ENCODE measurements at regions not wholly inside any gene's neighbourhood (a gene's known extent, or its start where the extent isn't known, plus 50 kb on each side); places are given as distances from the start of the nearest gene placed in this dataset.

DNA sequence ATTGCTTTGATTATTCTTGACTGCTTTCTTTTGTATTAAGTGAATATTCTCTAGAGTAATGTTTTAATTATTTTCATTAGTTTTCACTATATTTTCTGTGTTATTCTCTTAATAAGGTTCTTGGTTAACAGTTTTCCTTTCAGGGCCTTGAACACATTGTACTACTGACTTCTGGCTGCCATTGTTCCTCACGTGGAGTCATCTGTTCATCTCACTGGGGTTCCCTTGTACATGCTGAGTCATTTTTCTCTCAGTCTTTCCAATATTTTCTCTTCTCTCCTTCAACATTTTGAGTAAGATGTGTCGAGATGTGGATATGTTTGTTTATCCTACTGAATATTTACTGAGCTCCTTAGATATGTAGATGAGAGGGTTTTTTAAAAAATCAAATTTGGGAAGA lies 400.7 kb downstream of the TCERG1L start:
- dilution Hi-C loops (cut with HindIII; ENCODE audit: low sequenced_read_pairs, unreplicated experiment): no loop called here
- no TSS peak for BruUV-seq (replicated peaks)
- WGBS, 2 experiments (ENCODE audit: extremely low coverage in 2 of 2, insufficient read length in 1 of 2): no CpG with 5 or more reads among the region's 2 CpGs

More for the DNA sequence above, 400.7 kb downstream of the TCERG1L start:
- Histone ChIP-seq H4K5ac (ENCODE audit: low read depth, low read length) (no peak overlapping the region), H3K9me1 (ENCODE audit: insufficient read depth, low read length) (no peaks in the 10 kb centered on the region), H3K27ac (ENCODE audit: insufficient read depth, low read length) (no peak overlapping the region), H3K4me3 (ENCODE audit: insufficient read depth, low read depth, low read length) (no peak overlapping the region), H2BK120ac (ENCODE audit: low read depth, low read length) (no peak overlapping the region), H3K4me2 (ENCODE audit: low read depth, low read length) (no peak overlapping the region), H3K56ac (ENCODE audit: extremely low read depth, insufficient read depth, low read length) (no peak overlapping the region), H2BK15ac (ENCODE audit: low read depth, low read length) (no peak overlapping the region), H2BK20ac (ENCODE audit: low read depth, low read length) (no peak overlapping the region), H3K9ac (ENCODE audit: low read depth, low read length) (no peak overlapping the region), H2AK9ac (replicated peaks; ENCODE audit: low read depth, low read length, poor library complexity) (no peak overlapping the region), H3K36me3 (ENCODE audit: control insufficient read depth, insufficient read depth, low read length) (no peaks in the 10 kb centered on the region), H4K20me1 (ENCODE audit: insufficient read depth, low read length) (no peaks in the 10 kb centered on the region), H2BK5ac (ENCODE audit: low read depth, low read length, poor library complexity, severe bottlenecking) (no peak overlapping the region), H3K18ac (ENCODE audit: low read depth, low read length) (no peak overlapping the region), H3K9me3 (ENCODE audit: control insufficient read depth, insufficient read depth, low read length) (peaks cover 39% of the 10 kb centered on the region), H4K8ac (ENCODE audit: low read depth in 2 of 2, low read length in 2 of 2) (no peak overlapping the region), H2AK5ac (ENCODE audit: low read depth, low read length) (no peak overlapping the region), H2AFZ (replicated peaks; ENCODE audit: low read length, poor library complexity) (no peak overlapping the region), H3K23ac (ENCODE audit: low read depth, low read length) (no peak overlapping the region), H3K14ac (replicated peaks; ENCODE audit: low read depth, low read length) (no peak overlapping the region), H4K91ac (ENCODE audit: insufficient read depth, low read depth, low read length) (no peak overlapping the region), H3K4ac (ENCODE audit: low read depth, low read length) (no peak overlapping the region), H3K27me3 (ENCODE audit: control insufficient read depth, insufficient read depth, low read length) (no peaks in the 10 kb centered on the region), H3K79me1 (ENCODE audit: low read depth in 1 of 2, low read length in 2 of 2) (no peaks in the 10 kb centered on the region), H3K4me1 (ENCODE audit: control insufficient read depth, insufficient read depth, low read length) (no peaks in the 10 kb centered on the region)
- TF ChIP-seq CHD1 (IDR thresholded peaks at IDR 0.05; ENCODE audit: low read depth, low read length) (no peak), RFX5 (IDR thresholded peaks at IDR 0.05; ENCODE audit: low read depth, low read length) (no peak), RAD21 (IDR thresholded peaks at IDR 0.05; ENCODE audit: low read length) (no peak), USF2 (IDR thresholded peaks at IDR 0.05; ENCODE audit: low read depth, low read length) (no peak), BHLHE40 (IDR thresholded peaks at IDR 0.05; ENCODE audit: low read depth, low read length) (no peak)
- TF ChIP-seq, protein P1, sequence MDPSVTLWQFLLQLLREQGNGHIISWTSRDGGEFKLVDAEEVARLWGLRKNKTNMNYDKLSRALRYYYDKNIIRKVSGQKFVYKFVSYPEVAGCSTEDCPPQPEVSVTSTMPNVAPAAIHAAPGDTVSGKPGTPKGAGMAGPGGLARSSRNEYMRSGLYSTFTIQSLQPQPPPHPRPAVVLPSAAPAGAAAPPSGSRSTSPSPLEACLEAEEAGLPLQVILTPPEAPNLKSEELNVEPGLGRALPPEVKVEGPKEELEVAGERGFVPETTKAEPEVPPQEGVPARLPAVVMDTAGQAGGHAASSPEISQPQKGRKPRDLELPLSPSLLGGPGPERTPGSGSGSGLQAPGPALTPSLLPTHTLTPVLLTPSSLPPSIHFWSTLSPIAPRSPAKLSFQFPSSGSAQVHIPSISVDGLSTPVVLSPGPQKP (IDR thresholded peaks at IDR 0.05; ENCODE audit: borderline replicate concordance, low read depth, low read length): no peak
- CTCF ChIA-PET: no interaction called here
- in situ Hi-C loops (cut with MboI; ENCODE audit: low sequenced_read_pairs) (no loop called here), intact Hi-C loops (cut with micrococcal nuclease) (no loop called here)
- ATAC-seq (ENCODE audit: low read depth) (no peak), DNase-seq (no peak)
- POLR2A ChIA-PET (ENCODE audit: unreplicated experiment): no interaction called here
